Stomach (tissue), 8 donors: ENCODE measurements at regions not wholly inside any gene's neighbourhood (a gene's known extent, or its start where the extent isn't known, plus 50 kb on each side); places are given as distances from the start of the nearest gene placed in this dataset.

Experiments used
- DNase-seq, 2 donors: peaks; one replicate each; pipeline versions ENCODE4 v3.0.0 to v3.0.0-alpha.2; 2013 to 2019
- H3K27ac ChIP-seq, 5 donors: fragments of 200-600 bp in 4 of 5; sonication (generic) in 4 of 5; one replicate each; pipeline ENCODE4 v1.5.1; 2013 to 2019; ENCODE audit warnings: mild to moderate bottlenecking in 1 of 5, moderate library complexity in 1 of 5
- H3K27me3 ChIP-seq, 3 donors: fragments of 200-600 bp; sonication (generic); one replicate each; pipeline ENCODE4 v1.5.1; 2017 to 2019; ENCODE audit warnings: mixed run types in 1 of 3
- H3K36me3 ChIP-seq, 4 donors: fragments of 200-600 bp; sonication (generic); 1 replicate in 3 of 4; 2 replicates in 1 of 4; pipeline ENCODE4 v1.5.1; 2016 to 2019
- H3K4me1 ChIP-seq, 4 donors: fragments of 200-600 bp; sonication (generic); one replicate each; pipeline ENCODE4 v1.5.1; 2016 to 2019
- H3K4me3 ChIP-seq, 4 donors: fragments of 200-600 bp; sonication (generic) in 3 of 4; one replicate each; pipeline ENCODE4 v1.5.1; 2016 to 2019; ENCODE audit warnings: mild to moderate bottlenecking in 1 of 4
- H3K9me3 ChIP-seq, 4 donors: fragments of 200-600 bp; sonication (generic); one replicate each; pipeline ENCODE4 v1.5.1; 2016 to 2019
- CTCF ChIP-seq, 7 experiments: fragments of 450-650 bp in 4 of 7; fragments of 200-600 bp in 3 of 7; sonication (generic) in 3 of 7; IDR thresholded peaks; one replicate each; pipeline ENCODE4 v1.5.1; 2016 to 2019; ENCODE audit warnings: antibody characterized with exemption in 7 of 7, control low read depth in 2 of 7, mild to moderate bottlenecking in 1 of 7
- EP300 ChIP-seq: sonication (generic); formaldehyde crosslinking; IDR thresholded peaks from one replicate; pipeline ENCODE4 v1.6.1; 2017; ENCODE audit warnings: antibody characterized with exemption
- POLR2A ChIP-seq, 4 donors: fragments of 450-650 bp; IDR thresholded peaks; one replicate each; pipeline ENCODE4 v1.6.1; 2016; ENCODE audit warnings: antibody characterized with exemption in 4 of 4, control low read depth in 2 of 4, mild to moderate bottlenecking in 1 of 4, moderate library complexity in 1 of 4
- POLR2AphosphoS5 ChIP-seq, 3 donors: sonication (generic); formaldehyde crosslinking; IDR thresholded peaks; one replicate each; pipeline ENCODE4 v1.6.1; 2016; ENCODE audit warnings: antibody characterized with exemption in 3 of 3
- WGBS, 5 donors: extraction: QIAGEN DNeasy Blood & Tissue Kit in 3 of 5; methylation state at CpG; one replicate each; pipeline versions ENCODE4 v1.1.5 to v1.1.7; 2013 to 2018; 5-methylcytosine and 5-hydroxymethylcytosine counted together
- intact Hi-C: fragments of 100-400 bp; cut with DNase I; formaldehyde crosslinking; loops from one replicate; pipeline ENCODE4 v1.15.1; 2023; ENCODE audit warnings: low total_unique reads
- donor health status: healthy with polysubstance abuse.
- donor health status: Bipolar disorder and iron deficiency.
- donor health status: healthy.

DNA sequence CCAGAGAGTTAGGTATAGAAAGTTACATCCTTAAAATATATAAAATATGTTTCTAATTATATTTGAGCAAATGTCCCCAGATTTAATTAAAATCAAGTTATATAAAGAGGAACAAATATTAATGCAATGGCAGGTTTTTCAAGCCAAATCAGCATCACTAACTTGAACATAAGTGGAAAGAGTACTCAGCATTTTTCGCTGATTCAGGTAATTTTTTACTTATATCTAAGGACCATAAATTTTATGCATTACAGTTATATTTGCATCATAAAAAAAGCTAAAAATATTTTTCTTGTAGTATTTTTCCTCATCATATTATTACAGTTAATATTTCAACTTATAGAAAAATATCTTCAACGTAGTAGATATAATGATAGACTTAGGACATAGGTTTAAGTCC lies 1047.4 kb downstream of the FAM133A start:
- TF ChIP-seq CTCF (IDR thresholded peaks at IDR 0.05) (no peak), EP300 (no peak), POLR2AphosphoS5 (IDR thresholded peaks at IDR 0.05) (no peak), POLR2A (IDR thresholded peaks at IDR 0.05) (no peak)

GRCh38 chrX:94722578-94722977 lies 1048.6 kb downstream of the FAM133A start:
- Histone ChIP-seq H3K9me3 (no peaks in the 10 kb centered on the region), H3K4me1 (no peaks in the 10 kb centered on the region), H3K27me3 (no peaks in the 10 kb centered on the region), H3K36me3 (no peaks in the 10 kb centered on the region), H3K27ac (no peak overlapping the region), H3K4me3 (no peak overlapping the region)
- intact Hi-C loops, result no loop called here
- 76 to 97% (median 86%) methylated on average over 3 of the region's 3 CpGs for WGBS, 5 donors
- DNase-seq, result no peak
- TF ChIP-seq POLR2AphosphoS5 (IDR thresholded peaks at IDR 0.05), result no peak
- TF ChIP-seq POLR2A (IDR thresholded peaks at IDR 0.05), result no peak
- no peak for TF ChIP-seq CTCF (IDR thresholded peaks at IDR 0.05)
- TF ChIP-seq EP300, result no peak

More for the DNA sequence above, 1047.4 kb downstream of the FAM133A start:
- Histone ChIP-seq H3K9me3 (no peaks in the 10 kb centered on the region), H3K4me1 (no peaks in the 10 kb centered on the region), H3K36me3 (no peaks in the 10 kb centered on the region), H3K4me3 (no peak overlapping the region), H3K27ac (no peak overlapping the region), H3K27me3 (no peaks in the 10 kb centered on the region)
- 84 to 95% (median 89%) methylated on average over 2 of the region's 2 CpGs for WGBS, 5 donors
- intact Hi-C loops, result no loop called here
- DNase-seq, result no peak

DNA sequence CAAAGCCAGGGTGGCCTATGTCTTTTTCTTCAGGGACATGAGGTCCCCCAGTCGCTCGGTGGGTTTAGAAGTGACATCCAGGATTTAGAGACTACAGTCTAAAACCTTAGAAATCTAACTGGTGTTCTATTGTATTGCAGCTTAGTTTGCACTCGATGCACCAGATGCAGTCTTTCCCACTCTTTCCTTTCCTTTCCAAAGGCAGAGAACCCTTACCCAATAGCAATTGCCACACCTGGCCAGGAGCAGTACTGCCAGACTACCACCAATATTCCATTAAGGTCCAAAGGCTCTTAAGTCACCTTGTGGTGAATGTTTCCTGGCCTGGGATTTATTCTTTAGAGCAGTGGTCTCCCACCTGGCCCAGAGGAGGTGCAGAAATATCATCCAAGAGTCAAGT lies 1068.8 kb downstream of the FAM133A start:
- Histone ChIP-seq H3K4me1 (no peaks in the 10 kb centered on the region), H3K27me3 (no peaks in the 10 kb centered on the region), H3K4me3 (no peak overlapping the region), H3K36me3 (no peaks in the 10 kb centered on the region), H3K9me3 (no peaks in the 10 kb centered on the region), H3K27ac (no peak overlapping the region)
- WGBS, 5 donors, result 76 to 94% (median 88%) methylated on average over 3 of the region's 3 CpGs
- no peak for DNase-seq
- TF ChIP-seq POLR2AphosphoS5 (IDR thresholded peaks at IDR 0.05), result no peak
- peak in 1 of 7 experiments; percentile 3 for TF ChIP-seq CTCF (IDR thresholded peaks at IDR 0.05)
- intact Hi-C loops, result no loop called here

- DNase-seq, result no peak
Measured at GRCh38 chrX:94743478-94743877, 1069.5 kb downstream of the FAM133A start.

GRCh38 chrX:94744786-94745185 lies 1070.8 kb downstream of the FAM133A start:
- WGBS, 5 donors, result 68 to 74% (median 70%) methylated on average over 3 of the region's 3 CpGs
- no peak overlapping the region for H3K4me3 ChIP-seq
- H3K4me1 ChIP-seq, result no peaks in the 10 kb centered on the region
- intact Hi-C loops, result no loop called here
- H3K27ac ChIP-seq, result no peak overlapping the region
- H3K27me3 ChIP-seq, result no peaks in the 10 kb centered on the region
- TF ChIP-seq POLR2AphosphoS5 (IDR thresholded peaks at IDR 0.05) (no peak), POLR2A (IDR thresholded peaks at IDR 0.05) (no peak), EP300 (no peak), CTCF (IDR thresholded peaks at IDR 0.05) (no peak)
- no peak for DNase-seq
- no peaks in the 10 kb centered on the region for H3K36me3 ChIP-seq
- H3K9me3 ChIP-seq, result no peaks in the 10 kb centered on the region

More at GRCh38 chrX:94743478-94743877, 1069.5 kb downstream of the FAM133A start:
- no peaks in the 10 kb centered on the region for H3K27me3 ChIP-seq
- H3K36me3 ChIP-seq, result no peaks in the 10 kb centered on the region
- TF ChIP-seq EP300 (no peak), POLR2AphosphoS5 (IDR thresholded peaks at IDR 0.05) (no peak)
- intact Hi-C loops, result no loop called here
- H3K4me1 ChIP-seq, result no peaks in the 10 kb centered on the region
- no peak overlapping the region for H3K27ac ChIP-seq
- H3K9me3 ChIP-seq, result no peaks in the 10 kb centered on the region
- no peak overlapping the region for H3K4me3 ChIP-seq
